NCI-H345 treated with DMSO at 0.1 percent for 48 hours (cell line): ENCODE measurements at regions not wholly inside any gene's neighbourhood (a gene's known extent, or its start where the extent isn't known, plus 50 kb on each side); places are given as distances from the start of the nearest gene placed in this dataset.

Source experiments
- DNase-seq: peaks from one replicate; lab custom pipeline; 2025; ENCODE audit not compliant: unreplicated experiment; lab: John Stamatoyannopoulos, UW

- no peak for DNase-seq
These were observed 123.6 kb downstream of the ADCYAP1R1 start for GRCh38 chr7:31175672-31176071.

- no peak for DNase-seq
These were observed 119.9 kb downstream of the ADCYAP1R1 start for GRCh38 chr7:31171984-31172383.

- DNase-seq: no peak
These were observed 119.2 kb downstream of the ADCYAP1R1 start for GRCh38 chr7:31171216-31171785.
